Neural progenitor cell (in vitro differentiated cells): ENCODE measurements at regions not wholly inside any gene's neighbourhood (a gene's known extent, or its start where the extent isn't known, plus 50 kb on each side); places are given as distances from the start of the nearest gene placed in this dataset.

Experiments used
- DNase-seq: peaks from one replicate; pipeline ENCODE4 v3.0.0-alpha.2; 2016; ENCODE audit warnings: low spot score
- H2AFZ ChIP-seq: fragments of 200-600 bp; sonication (generic); replicated peaks from 2 replicates; pipeline ENCODE4 v1.6.1; 2016; ENCODE audit warnings: antibody characterized with exemption
- H3F3A ChIP-seq: fragments of 200-600 bp; sonication (generic); 2 replicates; pipeline ENCODE4 v1.6.1; 2016; ENCODE audit warnings: antibody characterized with exemption, low read depth
- H3K27ac ChIP-seq: fragments of 200-600 bp; sonication (generic); 2 replicates; pipeline ENCODE4 v1.5.1; 2016; ENCODE audit warnings: mild to moderate bottlenecking
- H3K27me3 ChIP-seq: fragments of 200-600 bp; sonication (generic); 2 replicates; pipeline ENCODE4 v1.6.1; 2016; ENCODE audit warnings: mild to moderate bottlenecking, moderate library complexity
- H3K36me3 ChIP-seq: fragments of 200-600 bp; sonication (generic); 2 replicates; pipeline ENCODE4 v1.5.1; 2016
- H3K4me1 ChIP-seq: fragments of 200-600 bp; sonication (generic); 2 replicates; pipeline ENCODE4 v1.6.1; 2016; ENCODE audit warnings: mixed run types
- H3K4me2 ChIP-seq: fragments of 200-600 bp; sonication (generic); 2 replicates; pipeline ENCODE4 v1.6.1; 2016
- H3K4me3 ChIP-seq: fragments of 200-600 bp; sonication (generic); 2 replicates; pipeline ENCODE4 v1.5.1; 2016
- H3K79me2 ChIP-seq: fragments of 200-600 bp; sonication (generic); 2 replicates; pipeline ENCODE4 v1.6.1; 2016; ENCODE audit warnings: low read depth
- H3K9ac ChIP-seq: fragments of 200-600 bp; sonication (generic); 2 replicates; pipeline ENCODE4 v1.6.1; 2016
- H3K9me3 ChIP-seq: fragments of 200-600 bp; sonication (generic); 2 replicates; pipeline ENCODE4 v1.5.1; 2016; ENCODE audit warnings: low read depth
- H4K20me1 ChIP-seq: fragments of 200-600 bp; sonication (generic); 2 replicates; pipeline ENCODE4 v1.6.1; 2016; ENCODE audit warnings: low read depth
- H3K27ac Mint-ChIP-seq: 3 replicates; pipeline ENCODE4 v1.8.0; 2021; ENCODE audit warnings: mixed read lengths
- H3K27me3 Mint-ChIP-seq: 2 replicates; pipeline ENCODE4 v1.8.0; 2022; ENCODE audit warnings: low read depth, mild to moderate bottlenecking, inconsistent platforms, moderate library complexity, mixed read lengths; ENCODE audit not compliant: insufficient read depth
- H3K36me3 Mint-ChIP-seq: 3 replicates; pipeline ENCODE4 v1.8.0; 2021; ENCODE audit warnings: mixed read lengths
- H3K4me1 Mint-ChIP-seq: 3 replicates; pipeline ENCODE4 v1.8.0; 2021; ENCODE audit warnings: mixed read lengths
- H3K4me3 Mint-ChIP-seq: 3 replicates; pipeline ENCODE4 v1.8.0; 2021; ENCODE audit warnings: mild to moderate bottlenecking, moderate library complexity, mixed read lengths
- H3K9me3 Mint-ChIP-seq: 3 replicates; pipeline ENCODE4 v1.8.0; 2020; ENCODE audit warnings: mixed read lengths
- CTCF ChIP-seq: fragments of 200-600 bp; sonication (generic); IDR thresholded peaks from 2 replicates; pipeline ENCODE4 v1.5.1; 2017; ENCODE audit warnings: antibody characterized with exemption, mild to moderate bottlenecking
- EZH2 ChIP-seq: fragments of 200-600 bp; sonication (generic); IDR thresholded peaks from 2 replicates; pipeline ENCODE4 v1.6.1; 2017; ENCODE audit warnings: antibody characterized with exemption, mild to moderate bottlenecking, moderate library complexity
- EZH2phosphoT487 ChIP-seq: fragments of 200-600 bp; sonication (generic); IDR thresholded peaks from 2 replicates; pipeline ENCODE4 v1.6.1; 2017; ENCODE audit warnings: antibody characterized with exemption

GRCh38 chr1:143720087-143721023 is 251.4 kb downstream of the FAM72C start:
- Histone ChIP-seq H3K4me1 (no peaks in the 10 kb centered on the region), H3K9ac (no peak overlapping the region), H3F3A (no peaks in the 10 kb centered on the region), H3K4me3 (no peak overlapping the region), H3K27me3 (no peaks in the 10 kb centered on the region), H3K79me2 (no peaks in the 10 kb centered on the region), H3K4me2 (no peak overlapping the region), H3K27ac (no peak overlapping the region), H2AFZ (no peak overlapping the region), H3K36me3 (no peaks in the 10 kb centered on the region), H3K9me3 (peaks cover 3% of the 10 kb centered on the region), H4K20me1 (no peaks in the 10 kb centered on the region)
- TF ChIP-seq EZH2 (no peak), CTCF (no peak), EZH2phosphoT487 (no peak)
- no peaks in the 10 kb centered on the region for H3K36me3 Mint-ChIP-seq
- H3K9me3 Mint-ChIP-seq = peaks cover 55% of the 10 kb centered on the region
- H3K4me3 Mint-ChIP-seq = no peak overlapping the region
- peaks cover 13% of the 10 kb centered on the region for H3K27me3 Mint-ChIP-seq
- DNase-seq = no peak
- no peak overlapping the region for H3K27ac Mint-ChIP-seq
- H3K4me1 Mint-ChIP-seq = no peaks in the 10 kb centered on the region

DNA sequence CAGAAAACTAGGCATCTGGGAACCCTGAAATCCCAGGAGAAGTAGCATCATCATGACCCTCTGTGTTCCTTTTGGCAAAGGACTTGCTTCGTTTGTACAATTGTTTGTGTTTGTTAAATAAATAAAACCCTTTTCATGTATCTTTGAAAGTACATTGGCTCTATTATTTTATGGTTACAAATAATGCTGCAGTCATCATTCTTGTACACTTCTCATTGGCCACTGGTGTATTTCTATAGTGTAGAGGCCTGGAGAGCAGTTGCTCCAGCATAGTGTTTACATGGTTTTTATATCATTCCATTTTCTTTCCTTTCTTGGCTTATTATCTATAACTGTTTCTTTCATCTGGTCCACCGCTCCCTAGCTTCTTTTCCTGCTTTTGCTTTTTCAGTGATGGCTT is 253.3 kb downstream of the FAM72C start:
- Histone ChIP-seq H3K27me3 (no peaks in the 10 kb centered on the region), H2AFZ (no peak overlapping the region), H3K9me3 (peaks cover 3% of the 10 kb centered on the region), H3K4me1 (no peaks in the 10 kb centered on the region), H3K4me2 (no peak overlapping the region), H3K27ac (no peak overlapping the region), H3K4me3 (no peak overlapping the region), H3K36me3 (no peaks in the 10 kb centered on the region), H3F3A (no peaks in the 10 kb centered on the region), H3K9ac (no peak overlapping the region), H4K20me1 (no peaks in the 10 kb centered on the region), H3K79me2 (no peaks in the 10 kb centered on the region)
- no peak for DNase-seq
- Mint-ChIP-seq H3K27ac (no peak overlapping the region), H3K9me3 (peaks cover 56% of the 10 kb centered on the region), H3K27me3 (peaks cover 13% of the 10 kb centered on the region), H3K4me3 (no peak overlapping the region), H3K36me3 (no peaks in the 10 kb centered on the region), H3K4me1 (no peaks in the 10 kb centered on the region)
- no peak for TF ChIP-seq CTCF
- no peak for TF ChIP-seq EZH2phosphoT487
- TF ChIP-seq EZH2 = no peak

DNA sequence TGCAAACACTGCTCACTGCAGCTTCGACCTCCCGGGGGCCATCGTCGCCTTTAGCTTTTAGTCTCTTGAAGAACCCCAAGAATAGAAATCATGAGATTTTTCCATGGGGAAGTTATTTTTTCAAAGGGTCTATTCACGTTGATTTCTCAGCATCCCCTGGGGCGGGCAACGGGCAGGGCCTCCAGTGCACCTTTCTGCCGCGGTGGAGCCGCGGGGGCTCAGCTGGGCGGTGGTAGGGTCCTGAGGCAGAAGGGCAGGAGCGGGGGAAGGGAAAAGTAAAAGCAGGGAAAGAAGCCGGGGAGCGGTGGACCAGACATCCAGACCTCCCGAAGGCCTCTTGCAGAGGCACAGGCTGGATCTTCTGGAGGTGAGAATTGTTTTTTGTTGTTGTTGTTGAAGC is 253.8 kb downstream of the FAM72C start:
- H3K36me3 Mint-ChIP-seq = no peaks in the 10 kb centered on the region
- Histone ChIP-seq H3K9me3 (peaks cover 8% of the 10 kb centered on the region), H3K4me3 (no peak overlapping the region), H3K4me2 (no peak overlapping the region), H3K4me1 (no peaks in the 10 kb centered on the region), H2AFZ (no peak overlapping the region), H3K36me3 (no peaks in the 10 kb centered on the region), H3F3A (no peaks in the 10 kb centered on the region), H3K79me2 (no peaks in the 10 kb centered on the region), H3K27ac (no peak overlapping the region), H3K9ac (no peak overlapping the region), H3K27me3 (no peaks in the 10 kb centered on the region), H4K20me1 (no peaks in the 10 kb centered on the region)
- H3K4me1 Mint-ChIP-seq = no peaks in the 10 kb centered on the region
- no peak for DNase-seq
- H3K9me3 Mint-ChIP-seq = peaks cover 52% of the 10 kb centered on the region
- no peak for TF ChIP-seq EZH2
- TF ChIP-seq EZH2phosphoT487 = no peak
- no peak for TF ChIP-seq CTCF
- H3K27ac Mint-ChIP-seq = no peak overlapping the region
- H3K27me3 Mint-ChIP-seq = peaks cover 13% of the 10 kb centered on the region
- no peak overlapping the region for H3K4me3 Mint-ChIP-seq
